ENCODE measurements at regions not wholly inside any gene's neighbourhood (a gene's known extent, or its start where the extent isn't known, plus 50 kb on each side); places are given as distances from the start of the nearest gene placed in this dataset.

DNA sequence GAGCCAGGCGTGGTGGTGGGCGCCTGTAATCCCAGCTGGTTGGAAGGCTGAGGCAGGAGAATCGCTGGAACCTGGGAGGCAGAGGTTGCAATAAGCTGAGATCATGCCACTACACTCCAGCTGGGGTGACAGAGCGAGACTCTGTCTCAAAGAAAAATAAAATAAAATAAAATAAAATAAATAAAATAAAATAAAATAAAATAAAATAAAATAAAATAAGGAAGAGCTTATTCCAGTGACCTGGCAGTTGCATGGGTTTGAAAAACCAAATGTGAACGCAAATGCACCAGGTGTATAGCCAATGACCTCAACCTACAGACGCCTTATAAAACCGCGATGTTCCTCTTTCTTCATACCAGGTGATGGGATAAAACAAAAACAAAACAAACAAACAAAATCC is 995.7 kb downstream of the TYW1 start:
- TF ChIP-seq CTCF (IDR thresholded peaks at IDR 0.05; ENCODE audit: low read depth, low read length) (no peak), EZH2phosphoT487 (IDR thresholded peaks at IDR 0.05; ENCODE audit: low read depth) (no peak)

Data from OCI-LY3 (cell line).